GM20431 (cell line): ENCODE measurements at regions not wholly inside any gene's neighbourhood (a gene's known extent, or its start where the extent isn't known, plus 50 kb on each side); places are given as distances from the start of the nearest gene placed in this dataset.

ENCODE experiments used
- in situ Hi-C: fragments of 300-500 bp; cut with MseI, MboI; formaldehyde crosslinking; loops from one replicate; pipeline ENCODE4 v1.15.0; 2020; ENCODE audit warnings: low sequenced_read_pairs; ENCODE audit not compliant: unreplicated experiment

GRCh38 chr2:162926501-162926900 lies 87.9 kb upstream of the KCNH7 start:
- in situ Hi-C loops = no loop called here

- in situ Hi-C loops = no loop called here
Observed at GRCh38 chr2:162925595-162925994, 87.0 kb upstream of the KCNH7 start.

GRCh38 chr2:162919111-162919510 lies 80.5 kb upstream of the KCNH7 start:
- in situ Hi-C loops = no loop called here

GRCh38 chr2:162917626-162918025 lies 79.1 kb upstream of the KCNH7 start:
- in situ Hi-C loops = no loop called here

DNA sequence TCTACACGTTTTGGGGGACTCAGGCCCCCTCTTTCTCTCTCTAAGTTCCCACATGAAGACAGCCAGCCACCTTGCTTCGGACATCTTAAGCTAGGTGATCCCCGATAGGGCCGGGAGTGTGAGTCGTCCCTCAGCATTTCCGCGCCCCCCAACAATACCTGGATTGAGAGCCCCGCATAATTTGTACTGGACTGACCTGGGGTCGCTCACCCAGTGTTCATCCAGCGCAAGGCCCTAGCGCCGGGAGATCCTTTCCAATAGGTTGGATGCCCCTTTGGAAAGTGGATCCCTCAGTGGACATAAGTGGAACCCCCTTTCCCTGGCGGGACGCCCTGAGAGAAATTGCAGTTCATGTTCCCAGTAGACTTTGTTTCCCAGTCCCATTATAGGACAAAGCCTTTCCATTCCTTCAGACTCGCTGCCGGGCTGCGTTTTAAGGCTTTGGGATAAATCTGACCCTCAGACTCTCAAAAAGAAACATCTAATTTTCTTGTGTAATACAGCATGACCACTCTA lies 77.8 kb upstream of the KCNH7 start:
- in situ Hi-C loops = no loop called here

DNA sequence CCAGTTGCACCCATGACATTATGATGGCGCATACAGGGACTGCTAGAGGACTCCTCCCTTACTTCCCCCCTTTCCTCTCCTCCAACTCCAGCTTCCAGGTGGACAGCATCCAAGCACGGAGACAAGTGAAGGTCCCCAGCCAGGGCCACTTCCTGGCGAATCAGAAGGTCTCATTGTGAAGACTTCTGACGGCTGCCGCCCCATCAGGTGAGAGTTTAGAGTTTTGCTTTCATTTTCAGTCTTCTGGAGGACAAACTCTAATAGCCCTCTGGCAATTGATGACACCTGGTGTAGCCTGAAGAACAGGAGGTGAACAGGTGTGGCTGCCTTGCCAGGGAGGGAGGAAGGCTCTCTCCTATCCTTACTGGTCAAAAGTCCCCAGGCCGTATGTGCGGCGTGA lies 77.3 kb upstream of the KCNH7 start:
- in situ Hi-C loops = no loop called here

DNA sequence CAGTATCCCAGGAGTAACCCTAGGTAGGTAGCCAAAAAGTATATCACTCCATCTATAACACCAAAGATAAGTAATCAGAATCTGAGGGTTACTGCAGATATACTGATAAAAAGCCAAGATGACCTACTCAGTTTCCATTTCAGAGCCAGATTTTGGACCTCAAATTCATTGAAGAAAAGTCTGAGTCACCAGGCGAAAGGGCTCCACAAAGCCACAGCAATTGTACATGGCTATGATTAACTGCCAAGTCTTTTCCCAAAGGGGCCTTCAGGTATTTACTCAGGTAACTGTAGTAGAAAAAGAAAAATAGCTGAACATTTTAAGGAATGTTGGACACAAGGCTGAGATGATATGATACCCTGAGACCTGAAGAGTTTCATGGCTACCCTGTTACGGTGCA lies 75.6 kb upstream of the KCNH7 start:
- in situ Hi-C loops = no loop called here

- in situ Hi-C loops = no loop called here
Observed at GRCh38 chr2:162912787-162913186, 74.2 kb upstream of the KCNH7 start.

DNA sequence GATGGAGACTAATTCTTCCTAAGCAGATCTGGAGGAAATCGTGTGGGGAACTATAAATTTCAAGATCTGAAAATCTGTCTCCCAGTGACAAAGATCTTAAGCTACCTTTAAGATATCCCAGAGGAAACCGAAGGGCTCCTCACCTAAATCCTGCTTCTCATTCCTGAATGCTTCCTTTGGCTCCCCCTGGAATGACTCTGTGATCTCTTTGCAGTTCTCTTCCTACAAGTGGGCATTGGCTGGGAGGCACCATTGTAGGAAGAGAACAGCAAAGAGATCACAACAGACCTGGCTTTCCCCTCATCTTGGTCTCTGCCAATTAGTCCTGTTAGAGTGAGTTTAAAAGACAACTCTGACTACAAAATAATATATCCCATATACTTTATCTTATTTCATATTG lies 70.0 kb upstream of the KCNH7 start:
- in situ Hi-C loops = no loop called here

GRCh38 chr2:162890690-162891311 lies 52.2 kb upstream of the KCNH7 start:
- in situ Hi-C loops = loop anchor here (25.0 kb wide), 1 partner anchor 246 kb away; no protein-coding TSS in a partner anchor

DNA sequence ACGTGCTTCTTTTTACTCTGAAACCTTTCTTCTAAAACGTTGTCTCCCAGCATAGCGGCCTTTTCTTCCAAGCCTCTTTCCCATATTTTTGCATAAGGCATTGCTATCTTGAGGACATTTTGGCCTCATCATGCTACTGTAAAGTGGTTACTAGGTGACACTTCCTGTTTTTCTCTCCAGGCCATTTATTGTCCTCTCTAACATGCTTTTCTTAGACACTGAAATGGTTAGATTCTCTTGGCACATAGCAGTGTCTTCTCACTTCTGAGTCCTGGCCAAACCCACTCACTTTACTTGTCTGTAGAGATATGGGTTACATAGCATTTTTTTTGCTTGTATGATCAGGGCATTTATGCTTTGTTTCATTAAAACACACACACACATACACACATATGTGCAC lies 50.1 kb upstream of the KCNH7 start:
- in situ Hi-C loops = loop anchor here (25.0 kb wide), 1 partner anchor 249 kb away; no protein-coding TSS in a partner anchor
